NCI-H82 (cell line): ENCODE measurements at regions not wholly inside any gene's neighbourhood (a gene's known extent, or its start where the extent isn't known, plus 50 kb on each side); places are given as distances from the start of the nearest gene placed in this dataset.

Experiments
- DNase-seq: peaks from one replicate; lab custom pipeline; 2025; lab: John Stamatoyannopoulos, UW

GRCh38 chr12:89098441-89099112 lies 253.7 kb downstream of the DUSP6 start:
- peak; percentile 5 for DNase-seq

GRCh38 chr12:89092297-89092696 lies 260.0 kb downstream of the DUSP6 start:
- no peak for DNase-seq

DNA sequence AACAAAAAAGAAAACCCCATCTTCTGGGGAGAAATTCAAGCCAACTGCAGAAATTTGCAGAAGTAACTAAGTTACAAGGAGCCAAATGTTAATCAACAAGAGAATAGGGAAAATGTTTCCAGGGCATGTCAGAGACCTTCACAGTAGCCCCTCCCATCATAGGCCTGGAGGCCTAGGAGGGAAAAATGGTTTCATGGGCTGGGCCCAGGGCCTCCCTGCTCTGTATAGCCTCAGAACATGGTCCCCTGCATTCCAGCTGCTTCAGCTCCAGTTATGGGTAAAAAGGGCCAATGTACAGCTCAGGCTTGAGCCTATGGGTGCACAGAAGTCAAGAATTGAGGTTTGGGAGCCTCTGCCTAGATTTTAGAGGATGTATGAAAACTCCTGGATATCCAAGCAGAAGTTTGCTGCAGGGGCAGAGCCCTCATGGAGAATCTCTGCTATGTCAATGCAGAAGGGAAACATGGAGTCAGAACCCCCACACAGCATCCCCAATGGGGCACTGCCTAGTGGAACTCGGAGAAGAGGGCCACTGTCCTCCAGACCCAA lies 260.9 kb downstream of the DUSP6 start:
- no peak for DNase-seq

- DNase-seq: no peak
These were observed 263.0 kb downstream of the DUSP6 start for GRCh38 chr12:89089264-89089663.

- DNase-seq: no peak
These were observed 264.4 kb downstream of the DUSP6 start for GRCh38 chr12:89087876-89088275.

- DNase-seq: no peak
These were observed 265.0 kb downstream of the DUSP6 start for GRCh38 chr12:89087149-89087825.

DNA sequence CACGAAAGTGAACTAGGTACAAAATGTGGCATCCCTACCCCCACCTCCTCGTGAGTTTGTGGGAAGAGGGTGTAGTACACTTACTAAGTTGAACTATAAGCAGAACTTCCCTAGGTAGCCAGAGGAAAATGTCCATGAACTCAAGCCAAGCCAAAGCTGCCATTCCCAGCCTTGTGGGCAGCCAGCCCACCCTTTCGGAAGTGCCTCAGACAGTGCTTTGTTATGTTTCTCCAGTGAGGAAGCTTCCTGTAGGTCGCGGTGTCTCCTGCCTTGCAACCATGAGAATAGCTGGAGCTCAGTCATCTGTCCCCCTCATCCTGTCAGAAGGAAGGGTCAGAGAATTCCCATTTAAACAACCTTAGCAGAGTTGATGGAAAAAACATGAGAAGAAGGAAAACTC lies 266.9 kb downstream of the DUSP6 start:
- DNase-seq: no peak

- no peak for DNase-seq
These were observed 267.6 kb downstream of the DUSP6 start for GRCh38 chr12:89084751-89085150.

- no peak for DNase-seq
These were observed 268.8 kb downstream of the DUSP6 start for GRCh38 chr12:89083491-89083890.

- DNase-seq: no peak
These were observed 269.9 kb downstream of the DUSP6 start for GRCh38 chr12:89082370-89082753.

GRCh38 chr12:89081719-89082369 lies 270.5 kb downstream of the DUSP6 start:
- DNase-seq: no peak

GRCh38 chr12:89080793-89081465 lies 271.4 kb downstream of the DUSP6 start:
- peak; percentile 3 for DNase-seq

DNA sequence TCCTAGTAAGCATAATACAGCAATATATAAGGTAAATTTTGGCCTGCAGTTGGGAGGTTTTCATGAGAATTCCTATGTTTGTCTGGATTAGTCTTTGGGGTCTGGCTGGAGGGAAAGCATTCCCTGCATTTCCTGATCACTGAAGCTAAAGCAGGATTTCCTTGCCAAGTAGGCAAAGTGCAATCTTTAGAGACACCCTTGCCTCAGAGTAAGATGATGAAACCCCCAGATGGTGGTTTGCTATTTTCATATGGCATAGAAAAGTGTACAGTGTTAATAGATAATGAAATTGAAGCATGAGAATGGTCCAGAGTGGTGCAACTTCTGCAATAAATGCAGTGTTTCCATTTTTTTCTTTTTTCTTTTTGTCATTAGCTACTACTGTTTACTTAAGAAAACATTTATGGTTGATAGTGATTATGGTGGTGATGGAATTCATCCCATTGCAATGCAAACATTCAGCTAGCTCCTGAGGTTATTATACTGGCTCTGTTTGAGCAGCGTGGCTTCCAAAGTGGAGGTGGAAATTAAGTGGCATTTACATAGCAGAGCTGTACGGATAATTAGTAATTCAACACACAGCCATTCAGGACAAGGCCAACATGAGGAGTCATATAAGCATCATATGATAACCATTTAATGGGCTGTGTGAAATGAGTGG lies 276.3 kb downstream of the DUSP6 start:
- DNase-seq: no peak

GRCh38 chr12:89073659-89074058 lies 278.6 kb downstream of the DUSP6 start:
- DNase-seq: no peak

DNA sequence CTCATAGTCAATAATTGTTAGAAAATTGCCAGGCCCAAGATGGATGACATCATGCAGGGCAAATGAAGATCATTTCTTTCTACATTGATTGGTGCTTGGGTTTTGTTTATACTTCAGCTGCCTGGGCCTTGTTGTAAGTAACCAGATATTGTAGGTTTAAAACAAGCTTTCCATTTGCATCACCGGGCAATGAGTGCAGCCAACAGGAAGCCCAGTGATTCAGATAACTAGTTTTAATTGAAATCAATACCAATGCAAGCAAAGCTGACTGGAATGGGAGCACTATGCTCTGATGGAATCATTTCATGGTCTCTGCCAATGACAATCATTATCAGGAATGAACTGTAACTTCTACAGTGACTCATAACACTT lies 279.3 kb downstream of the DUSP6 start:
- DNase-seq: no peak

GRCh38 chr12:89072294-89073026 lies 279.8 kb downstream of the DUSP6 start:
- DNase-seq: no peak

GRCh38 chr12:89070603-89071002 lies 281.7 kb downstream of the DUSP6 start:
- no peak for DNase-seq

DNA sequence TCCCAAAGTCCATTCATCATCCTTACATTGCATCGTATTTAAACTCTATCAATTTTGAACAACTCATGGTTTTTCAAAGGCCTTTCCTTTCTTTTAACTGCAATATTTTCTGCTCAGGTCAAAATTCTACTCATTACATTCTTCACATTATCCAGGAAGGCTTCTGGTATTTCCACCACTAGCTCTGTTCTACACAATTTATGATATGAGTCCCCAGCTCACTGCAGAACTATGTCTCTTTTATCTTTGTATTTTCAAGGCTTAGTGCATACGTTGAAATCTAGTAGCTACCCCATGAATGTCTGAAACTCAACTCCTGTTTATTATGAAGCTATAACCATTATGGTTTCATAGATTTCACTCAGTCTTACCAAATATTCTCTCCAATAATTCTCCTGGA lies 282.9 kb downstream of the DUSP6 start:
- no peak for DNase-seq

- no peak for DNase-seq
These were observed 284.7 kb downstream of the DUSP6 start for GRCh38 chr12:89067421-89068187.

DNA sequence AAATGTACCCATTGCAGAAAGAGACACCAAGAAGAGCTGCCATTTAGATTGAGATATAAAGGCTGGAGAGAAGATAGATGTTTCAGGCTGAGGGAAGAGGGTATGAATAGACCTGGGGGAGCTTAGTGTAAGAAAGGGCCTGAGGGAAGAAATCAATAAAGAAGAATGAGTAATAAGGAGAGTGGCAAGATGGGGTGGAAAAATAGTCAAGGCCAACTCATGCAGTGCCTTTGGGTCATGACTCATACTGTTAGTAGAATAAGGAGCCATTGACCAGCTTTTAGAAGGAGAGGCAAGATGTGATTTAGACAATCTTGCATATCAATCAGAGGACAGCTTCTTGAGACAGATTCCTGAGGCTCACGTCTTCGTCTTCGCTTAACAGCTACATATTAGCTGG lies 287.5 kb downstream of the DUSP6 start:
- DNase-seq: no peak

DNA sequence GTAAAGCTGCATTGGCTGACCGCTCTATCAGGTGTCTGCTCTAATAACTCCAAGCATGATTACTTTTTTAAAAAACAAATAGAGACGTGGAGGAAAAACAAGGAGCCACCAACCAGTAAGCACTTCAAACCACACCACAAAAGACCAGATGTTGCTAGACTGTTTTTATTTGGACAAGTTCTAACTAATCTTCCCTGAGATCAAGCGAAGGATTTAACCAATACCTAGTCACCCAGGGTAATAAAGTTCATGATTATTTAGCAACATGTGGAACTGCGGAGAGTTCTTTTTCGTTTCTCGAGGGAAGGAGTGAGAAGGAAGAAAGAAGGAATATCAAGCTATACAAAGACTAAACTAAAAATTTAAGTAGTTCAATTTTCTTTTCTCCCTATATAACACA lies 288.1 kb downstream of the DUSP6 start:
- peak; percentile 7 for DNase-seq
